ENCODE measurements at regions not wholly inside any gene's neighbourhood (a gene's known extent, or its start where the extent isn't known, plus 50 kb on each side); places are given as distances from the start of the nearest gene placed in this dataset.

DNA sequence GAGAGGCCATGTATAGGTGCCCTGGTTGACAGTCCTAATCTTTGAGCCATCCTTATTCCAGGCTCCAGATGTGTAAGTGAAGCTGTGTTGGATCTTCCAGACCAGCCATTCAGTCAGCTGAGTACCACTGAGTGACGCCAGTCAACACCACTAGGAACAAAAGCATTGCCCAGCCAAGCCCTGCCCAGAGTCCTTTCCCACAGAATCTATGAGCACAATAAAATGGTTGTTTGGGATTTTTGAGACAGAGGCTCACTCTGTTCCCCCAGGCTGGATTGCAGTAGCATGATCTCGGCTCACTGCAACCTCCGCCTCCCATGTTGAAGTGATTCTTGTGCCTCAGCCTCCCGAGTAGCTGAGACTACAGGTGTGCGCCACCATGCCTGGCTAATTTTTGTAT is 262.5 kb downstream of the BCOR start:
- TF ChIP-seq, protein P1, sequence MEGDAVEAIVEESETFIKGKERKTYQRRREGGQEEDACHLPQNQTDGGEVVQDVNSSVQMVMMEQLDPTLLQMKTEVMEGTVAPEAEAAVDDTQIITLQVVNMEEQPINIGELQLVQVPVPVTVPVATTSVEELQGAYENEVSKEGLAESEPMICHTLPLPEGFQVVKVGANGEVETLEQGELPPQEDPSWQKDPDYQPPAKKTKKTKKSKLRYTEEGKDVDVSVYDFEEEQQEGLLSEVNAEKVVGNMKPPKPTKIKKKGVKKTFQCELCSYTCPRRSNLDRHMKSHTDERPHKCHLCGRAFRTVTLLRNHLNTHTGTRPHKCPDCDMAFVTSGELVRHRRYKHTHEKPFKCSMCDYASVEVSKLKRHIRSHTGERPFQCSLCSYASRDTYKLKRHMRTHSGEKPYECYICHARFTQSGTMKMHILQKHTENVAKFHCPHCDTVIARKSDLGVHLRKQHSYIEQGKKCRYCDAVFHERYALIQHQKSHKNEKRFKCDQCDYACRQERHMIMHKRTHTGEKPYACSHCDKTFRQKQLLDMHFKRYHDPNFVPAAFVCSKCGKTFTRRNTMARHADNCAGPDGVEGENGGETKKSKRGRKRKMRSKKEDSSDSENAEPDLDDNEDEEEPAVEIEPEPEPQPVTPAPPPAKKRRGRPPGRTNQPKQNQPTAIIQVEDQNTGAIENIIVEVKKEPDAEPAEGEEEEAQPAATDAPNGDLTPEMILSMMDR (IDR thresholded peaks at IDR 0.05) = no peak
- no peak for TF ChIP-seq POLR2A (IDR thresholded peaks at IDR 0.05)

Data from thyroid gland (tissue), 4 donors.